NOMO-1 treated with dmso at 0.1 percent for 144 hours (cell line): ENCODE measurements at regions not wholly inside any gene's neighbourhood (a gene's known extent, or its start where the extent isn't known, plus 50 kb on each side); places are given as distances from the start of the nearest gene placed in this dataset.

Source experiments
- DNase-seq: peaks from one replicate; lab custom pipeline; 2025; ENCODE audit not compliant: unreplicated experiment; lab: John Stamatoyannopoulos, UW

DNA sequence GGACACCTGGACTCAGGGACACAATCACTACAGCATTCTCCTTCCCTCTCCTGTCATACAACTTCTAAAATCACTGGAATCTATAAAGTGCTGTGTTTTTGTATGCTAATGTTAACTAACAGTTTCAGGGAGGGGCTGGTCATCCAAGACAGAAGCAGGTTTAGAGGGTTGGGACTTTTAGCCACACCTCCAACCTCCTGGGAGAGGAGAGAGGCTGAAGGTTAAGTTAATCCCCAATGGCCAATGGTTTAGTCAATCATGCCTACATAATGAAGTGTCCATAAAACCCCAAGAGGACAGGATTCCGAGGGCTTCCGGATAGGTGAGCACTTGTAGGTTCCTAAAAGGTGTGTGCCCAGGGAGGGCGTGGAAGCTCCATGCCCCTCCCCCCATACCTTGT is 219.3 kb upstream of the CTNNB1 start:
- no peak for DNase-seq

DNA sequence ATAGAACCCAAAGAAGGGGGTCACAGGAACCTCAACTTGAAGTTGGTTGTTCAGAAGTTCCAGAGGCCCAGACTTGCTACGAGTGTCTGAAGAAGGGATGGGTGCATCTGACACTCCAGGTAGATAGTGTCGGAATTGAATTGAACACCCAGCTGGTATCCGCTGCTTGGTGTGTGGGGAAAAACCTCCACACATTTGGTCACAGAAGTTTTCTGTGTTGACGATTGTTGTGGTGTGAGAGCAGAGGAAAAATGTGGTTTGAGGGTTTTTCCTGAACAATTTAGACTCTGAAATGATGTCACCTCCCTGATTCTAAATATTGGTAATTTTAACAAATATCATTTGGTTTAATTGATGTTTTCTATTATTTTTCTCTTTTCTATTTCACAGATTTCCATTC is 218.8 kb upstream of the CTNNB1 start:
- DNase-seq = no peak

DNA sequence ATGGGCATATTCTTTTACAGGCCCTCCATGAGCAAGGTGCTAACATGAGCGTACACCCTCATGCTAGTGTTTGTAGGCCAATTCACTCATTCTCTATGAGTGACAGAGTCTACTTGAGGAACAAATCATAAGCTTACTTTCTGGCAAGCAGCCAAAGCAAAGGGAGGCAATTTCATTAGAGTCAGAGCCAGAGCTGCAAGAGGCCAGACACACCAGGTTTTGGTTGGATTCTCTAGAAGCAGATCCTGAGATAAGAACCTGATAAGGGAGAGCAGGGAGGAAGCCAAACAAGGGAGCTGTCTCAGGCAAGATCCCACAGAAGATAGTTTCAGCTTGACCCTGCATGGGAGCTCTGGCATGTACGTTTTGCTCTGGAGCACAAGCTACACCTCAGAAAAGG is 214.1 kb upstream of the CTNNB1 start:
- no peak for DNase-seq

DNA sequence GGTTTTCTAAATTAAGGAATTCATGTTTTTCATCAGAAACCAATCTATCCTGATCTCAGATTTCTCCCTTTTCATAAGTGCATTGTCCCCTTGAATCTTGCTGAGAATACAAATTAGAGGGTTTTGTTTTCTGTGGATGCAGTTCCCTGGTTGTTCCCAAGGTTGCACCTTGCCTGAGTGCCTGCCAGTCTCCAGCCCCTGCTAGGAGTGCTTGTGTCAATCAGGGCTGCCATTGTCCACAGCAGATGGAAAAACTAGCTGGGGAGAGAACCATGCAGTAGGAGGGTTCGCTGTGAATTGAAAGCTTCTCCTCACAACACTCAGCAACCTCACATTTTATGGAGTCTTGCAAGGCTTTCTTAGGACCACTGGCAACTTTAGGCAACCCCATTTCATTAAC is 210.8 kb upstream of the CTNNB1 start:
- no peak for DNase-seq

DNA sequence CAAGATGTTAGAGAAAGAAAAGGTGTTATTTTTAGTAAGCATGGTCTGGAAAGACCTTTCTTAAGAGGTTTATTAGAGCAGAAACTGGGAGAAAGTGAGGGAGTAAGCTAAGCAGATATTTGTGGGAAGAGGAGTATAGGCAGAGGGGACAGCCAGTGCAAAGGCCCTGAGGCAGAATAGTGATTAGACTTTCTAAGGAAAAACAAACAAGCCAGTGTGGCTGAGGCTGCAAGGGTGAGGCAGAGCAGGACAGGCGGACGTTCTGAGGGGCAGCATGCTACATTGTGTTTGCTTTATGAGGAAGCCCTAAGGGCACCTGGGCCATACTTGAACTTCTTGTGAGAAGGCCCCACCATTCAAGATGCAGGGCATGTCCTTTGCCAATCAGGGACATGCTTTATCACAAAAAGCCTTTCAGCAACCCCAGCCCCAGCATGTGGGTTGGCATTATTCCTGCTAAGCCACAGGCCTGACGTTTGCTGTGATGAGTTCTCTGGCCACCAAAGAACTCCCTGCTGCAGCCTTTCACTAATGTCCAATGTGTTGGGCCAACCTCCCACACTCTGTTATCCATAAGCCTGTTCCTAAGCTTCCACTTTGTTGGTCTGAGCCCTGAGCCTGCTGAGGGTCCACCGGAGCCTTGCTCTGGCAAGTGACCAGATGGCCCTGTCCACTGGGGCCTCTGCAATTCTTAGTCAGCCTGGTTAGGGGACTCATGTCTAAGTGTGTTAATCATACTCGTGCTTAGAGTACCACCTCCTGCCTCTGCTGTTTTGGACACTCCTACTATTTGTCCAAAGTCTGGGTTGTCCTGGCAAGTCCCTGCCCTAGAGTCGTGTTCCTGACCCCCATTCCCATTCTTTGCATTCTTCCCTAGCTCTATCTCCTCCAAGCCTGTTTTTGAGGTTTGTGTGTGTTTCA is 209.9 kb upstream of the CTNNB1 start:
- DNase-seq = no peak

DNA sequence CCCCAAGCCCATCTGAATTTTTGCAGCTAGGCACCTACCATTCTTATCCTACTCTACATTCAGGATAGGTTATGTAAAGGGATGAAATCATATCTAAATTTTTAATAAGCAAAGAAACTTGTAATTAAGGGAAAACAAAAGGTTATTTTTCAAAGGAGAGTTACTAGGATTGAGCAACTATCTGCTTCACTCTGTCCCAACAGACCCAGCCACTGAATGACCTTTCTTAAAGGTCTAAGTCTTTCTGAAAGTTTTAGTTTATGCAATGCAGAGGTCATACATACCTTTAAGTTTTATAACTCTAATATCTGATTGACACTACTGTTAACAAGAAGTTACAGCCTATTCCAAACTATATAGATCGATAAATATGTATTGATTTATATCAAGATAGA is 209.2 kb upstream of the CTNNB1 start:
- DNase-seq = no peak

DNA sequence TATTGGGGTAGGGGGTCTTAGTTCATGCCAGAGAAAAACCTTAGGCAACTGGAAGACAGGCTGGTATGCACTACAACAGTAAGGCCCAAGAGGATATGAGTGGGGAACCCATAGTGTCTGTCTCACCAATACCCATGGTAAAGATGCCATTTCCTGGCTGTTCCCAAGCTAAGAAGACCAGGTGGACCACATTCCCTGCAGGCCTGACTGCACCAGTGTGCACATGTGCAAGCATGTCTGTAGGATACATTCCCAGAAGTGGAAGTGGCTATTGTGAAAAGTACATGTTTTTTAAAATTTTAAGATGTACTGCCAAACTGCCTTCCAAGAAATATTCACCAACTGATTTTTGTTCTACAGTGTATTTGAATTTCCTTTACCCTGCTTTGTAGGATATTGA is 207.3 kb upstream of the CTNNB1 start:
- no peak for DNase-seq

DNA sequence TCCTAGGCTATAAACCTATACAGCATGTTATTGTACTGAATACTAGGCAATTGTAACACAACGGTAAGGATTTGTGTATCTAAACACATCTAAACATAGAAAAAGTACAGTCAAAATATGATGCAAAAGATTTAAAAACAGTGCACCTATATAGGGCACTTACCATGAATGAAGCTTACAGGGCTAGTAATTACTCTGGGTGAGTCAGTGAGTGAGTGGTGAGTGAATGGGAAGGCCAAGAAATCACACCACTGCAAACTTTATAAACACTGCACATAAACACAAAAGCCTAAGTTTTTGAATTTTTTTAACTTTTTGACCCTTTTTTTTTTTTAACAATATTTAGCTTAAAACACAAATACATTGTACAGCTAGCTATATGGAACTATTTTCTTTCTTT is 204.7 kb upstream of the CTNNB1 start:
- DNase-seq = no peak

DNA sequence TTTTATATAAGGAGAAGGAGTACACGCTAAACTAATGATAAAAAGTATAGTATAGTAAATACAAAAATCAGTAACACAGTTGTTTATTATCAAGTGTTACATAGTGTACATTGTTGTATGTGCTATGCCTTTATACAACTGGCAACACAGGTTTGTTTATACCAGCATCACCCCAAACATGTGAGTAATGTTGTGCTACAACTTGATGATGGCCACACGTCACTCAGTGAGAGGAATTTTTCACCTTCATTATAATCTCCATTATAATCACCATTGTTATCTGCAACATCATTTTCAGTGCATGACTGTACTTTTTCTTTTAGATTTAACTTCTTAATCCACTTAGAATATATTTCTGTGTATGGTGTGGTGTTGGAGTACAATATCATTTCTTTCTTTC is 204.0 kb upstream of the CTNNB1 start:
- DNase-seq = no peak

DNA sequence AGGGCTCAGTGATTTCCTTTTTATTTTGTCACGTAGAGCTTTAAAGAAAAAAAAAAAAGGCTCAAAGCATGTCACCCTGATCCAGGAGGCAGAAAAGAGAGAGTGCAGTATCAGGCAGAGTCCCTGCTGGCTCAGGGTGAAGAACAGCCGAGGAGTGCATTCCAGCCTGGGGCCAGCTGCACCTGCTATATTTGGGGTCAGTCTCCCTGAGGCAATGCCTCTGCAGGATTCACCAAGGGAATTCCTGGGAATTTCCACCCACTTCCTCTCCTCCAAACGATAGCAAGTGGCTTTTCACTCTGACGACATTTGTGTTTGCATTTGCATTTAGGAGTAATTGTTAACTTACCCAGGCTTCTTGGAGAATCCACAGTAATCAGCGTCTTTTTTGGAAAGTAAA is 202.9 kb upstream of the CTNNB1 start:
- no peak for DNase-seq

DNA sequence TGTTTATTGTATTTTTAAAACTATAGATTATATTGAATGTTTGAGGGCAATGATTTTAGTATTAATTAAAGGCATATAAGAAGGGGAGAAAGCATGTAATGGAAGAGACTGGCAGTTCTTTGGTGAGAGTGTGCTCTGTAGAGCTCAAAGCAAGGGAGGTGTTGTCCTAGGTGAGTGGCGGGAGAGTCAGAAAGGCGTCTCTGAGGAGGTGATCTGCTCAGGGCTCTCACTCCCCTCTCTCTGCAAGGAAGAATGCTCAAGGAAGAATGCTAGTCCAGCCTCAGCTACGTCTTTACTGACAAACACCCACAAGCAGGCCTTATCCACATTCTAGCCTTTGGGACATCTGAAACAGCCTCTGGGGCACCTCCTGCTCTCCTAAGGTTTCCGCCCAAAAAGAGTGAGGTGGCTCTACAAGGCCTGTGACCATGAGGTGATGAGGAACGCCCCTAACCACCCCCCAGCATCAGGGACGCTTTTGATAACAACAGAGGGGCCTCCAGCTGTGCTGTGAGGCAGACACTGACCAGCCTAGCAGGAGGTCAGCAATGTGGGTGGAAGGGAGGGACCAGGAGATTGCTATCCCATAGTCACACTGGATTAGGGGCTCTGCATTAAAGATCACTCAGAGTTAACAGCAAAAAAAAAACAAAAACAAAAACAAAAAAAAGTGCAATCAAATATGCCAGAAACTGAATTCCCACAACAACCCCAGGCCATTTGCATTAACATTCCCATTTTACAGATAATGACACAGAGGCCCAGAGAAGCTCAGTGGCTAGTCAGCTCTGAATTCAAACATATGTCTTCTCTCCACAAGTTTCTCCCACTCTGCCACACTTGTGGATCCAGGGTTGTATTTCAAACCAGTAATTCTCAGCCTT is 202.2 kb upstream of the CTNNB1 start:
- no peak for DNase-seq

DNA sequence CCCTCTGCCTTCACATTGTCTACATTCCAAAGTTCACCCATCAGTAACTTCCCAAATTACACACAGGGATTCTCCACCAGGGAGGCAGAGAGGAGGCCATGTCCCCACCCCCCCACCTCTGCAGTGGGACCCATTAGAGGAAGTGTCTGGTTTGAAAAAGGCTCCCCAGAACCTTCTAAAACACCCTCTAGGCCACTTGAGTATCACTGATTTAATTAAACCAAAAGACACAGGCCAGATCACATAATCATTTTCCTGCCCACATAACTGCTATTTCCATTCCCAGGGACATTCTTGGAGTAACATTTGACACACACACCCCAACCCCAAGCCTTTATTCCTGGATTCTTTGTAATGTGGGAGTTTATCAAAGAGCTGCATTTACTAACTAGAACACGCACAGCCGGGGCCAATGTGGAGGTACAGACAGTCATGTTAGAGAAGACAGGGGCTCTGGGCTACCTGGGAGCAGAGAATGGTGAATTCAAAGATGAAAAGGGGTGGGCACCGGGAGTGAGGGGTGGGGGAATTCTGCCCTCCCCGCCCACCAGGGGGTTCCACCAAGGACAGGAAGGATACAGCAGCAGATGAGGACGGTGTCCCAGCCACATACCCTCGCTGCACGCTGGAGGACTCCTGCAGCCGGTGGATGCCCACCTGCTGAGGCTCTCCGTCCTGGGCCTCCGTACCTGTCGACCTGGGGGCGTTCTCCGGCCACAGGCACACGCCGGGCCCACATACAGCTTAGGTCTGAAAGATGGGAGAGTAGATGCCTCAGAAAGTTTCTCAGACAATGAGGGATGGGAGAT is 201.4 kb upstream of the CTNNB1 start:
- no peak for DNase-seq

DNA sequence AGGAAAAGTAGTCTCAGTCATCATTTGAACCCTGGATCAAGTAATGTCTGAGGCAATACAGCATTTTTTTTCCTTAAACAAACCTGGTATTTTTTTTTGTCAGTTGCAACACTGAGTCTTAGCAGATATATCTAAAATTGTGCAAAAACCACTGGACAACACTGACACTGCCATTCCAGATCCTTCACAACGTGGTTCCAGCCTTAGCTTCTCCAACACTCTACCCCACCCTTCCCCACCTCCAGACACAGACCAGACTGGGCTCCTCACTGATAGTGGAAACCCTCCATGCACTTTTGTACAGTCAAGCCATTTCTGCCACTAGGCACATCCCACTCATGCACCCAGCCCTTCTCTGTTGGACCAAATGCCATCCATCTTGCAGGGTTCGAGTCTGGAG is 199.6 kb upstream of the CTNNB1 start:
- DNase-seq = no peak

DNA sequence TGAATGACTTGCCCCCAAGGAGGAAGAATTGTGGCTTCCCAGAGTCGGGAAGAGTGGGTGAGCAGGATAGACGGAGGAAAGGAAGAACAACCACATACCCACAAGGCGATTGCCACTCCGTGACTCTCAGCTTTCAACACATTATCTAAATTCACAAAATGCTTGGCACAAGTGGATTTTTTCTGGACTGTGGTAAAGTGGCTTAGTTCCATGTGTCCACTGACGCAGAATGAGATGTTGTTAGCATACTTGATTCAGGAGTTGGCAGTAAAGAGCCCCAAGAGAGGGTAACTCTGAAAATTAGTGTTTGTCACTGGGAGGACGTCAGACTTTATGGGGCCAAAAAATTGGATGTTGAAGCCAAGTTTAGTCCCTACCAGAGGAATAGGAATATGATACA is 198.8 kb upstream of the CTNNB1 start:
- DNase-seq = no peak

DNA sequence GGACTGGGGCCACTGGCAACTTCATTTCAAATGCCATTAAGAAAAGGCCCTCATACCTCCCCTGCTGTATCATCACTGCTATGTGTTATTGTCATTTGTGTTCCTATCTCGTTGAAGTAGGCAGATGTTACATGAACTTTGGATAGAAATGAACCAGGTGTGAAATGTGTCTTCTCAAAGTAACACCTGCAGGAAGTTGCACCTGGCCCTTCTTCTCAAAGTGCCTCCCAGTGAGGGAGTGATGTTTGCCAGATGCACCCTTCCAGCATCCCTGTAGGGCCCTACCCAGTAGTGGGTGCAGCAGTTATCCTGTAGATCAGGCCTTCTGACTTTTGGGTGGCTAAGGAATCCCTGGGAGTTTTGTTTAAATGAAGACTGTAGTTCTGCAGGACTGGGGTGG is 197.7 kb upstream of the CTNNB1 start:
- DNase-seq = no peak

DNA sequence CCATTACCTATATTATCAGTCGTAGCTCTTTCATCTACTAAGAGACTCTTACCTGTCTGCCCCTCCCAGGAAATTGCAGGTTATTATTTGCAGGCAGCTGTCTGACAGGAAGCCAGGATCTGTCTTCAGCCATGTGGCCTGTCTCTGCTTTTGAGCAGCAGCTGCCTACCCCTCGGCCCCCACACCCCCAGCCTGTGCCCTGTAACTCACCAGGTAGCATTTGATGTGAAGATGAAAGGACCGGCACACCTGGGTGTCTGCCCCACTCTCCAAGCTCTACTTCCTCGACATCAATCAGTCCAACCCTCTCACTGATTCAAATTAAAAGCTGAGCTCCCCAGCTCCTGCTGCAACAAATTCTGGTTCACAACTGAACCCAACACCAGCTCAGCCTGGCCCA is 197.2 kb upstream of the CTNNB1 start:
- no peak for DNase-seq

DNA sequence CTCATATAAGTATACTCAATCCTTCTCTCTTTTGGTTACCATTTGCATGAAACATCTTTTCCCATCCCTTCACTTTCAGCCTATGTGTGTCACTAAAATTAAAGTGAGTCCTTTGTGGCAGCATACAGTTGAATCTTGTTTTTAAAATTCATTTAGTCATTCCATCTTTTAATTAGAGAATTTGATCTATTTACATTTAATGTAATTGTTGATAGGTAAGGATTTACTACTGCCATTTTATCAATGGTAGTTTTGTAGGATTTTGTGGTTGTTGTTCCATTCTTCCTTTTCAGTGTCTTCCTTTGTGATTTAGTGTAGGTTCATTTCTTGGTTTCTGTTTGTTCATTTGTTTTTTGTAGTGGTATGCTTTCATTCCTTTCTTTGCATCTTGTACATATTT is 191.9 kb upstream of the CTNNB1 start:
- DNase-seq = no peak

DNA sequence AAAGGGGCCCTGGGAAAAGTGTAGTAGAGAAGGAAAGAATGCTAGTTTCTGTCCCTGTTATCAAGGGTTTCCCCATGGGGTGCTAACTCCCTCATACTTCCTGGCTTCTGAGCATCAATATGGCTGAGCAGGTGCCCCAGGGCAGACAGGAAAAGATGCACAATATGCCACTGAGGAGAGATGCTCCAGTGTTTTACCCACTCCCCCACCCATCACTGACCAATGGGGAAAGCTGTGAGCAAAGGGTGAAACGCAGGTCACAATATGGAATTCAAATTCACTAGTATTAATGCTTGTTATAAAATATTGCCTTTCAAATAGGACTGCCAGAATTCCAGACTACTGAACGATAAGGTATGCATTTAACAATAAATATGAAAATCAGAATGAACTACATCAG is 187.5 kb upstream of the CTNNB1 start:
- no peak for DNase-seq

DNA sequence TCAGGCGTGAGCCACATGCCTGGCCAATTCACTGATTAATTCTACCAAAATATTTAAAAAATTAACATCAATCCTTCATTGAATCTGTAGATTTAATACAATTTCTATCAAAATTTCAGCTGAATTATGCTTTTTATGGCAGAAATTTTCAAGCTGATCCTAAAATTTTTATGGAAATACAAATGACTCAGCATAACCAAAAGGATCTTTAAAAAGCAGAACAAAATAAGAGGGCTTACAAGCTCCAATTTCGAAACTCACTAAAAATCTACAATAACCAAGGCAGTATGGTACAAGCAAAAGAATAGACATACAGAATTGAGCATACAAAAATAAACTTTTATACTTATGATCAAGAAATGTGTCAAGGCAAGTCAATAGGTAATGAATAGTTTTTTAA is 180.4 kb upstream of the CTNNB1 start:
- DNase-seq = no peak

DNA sequence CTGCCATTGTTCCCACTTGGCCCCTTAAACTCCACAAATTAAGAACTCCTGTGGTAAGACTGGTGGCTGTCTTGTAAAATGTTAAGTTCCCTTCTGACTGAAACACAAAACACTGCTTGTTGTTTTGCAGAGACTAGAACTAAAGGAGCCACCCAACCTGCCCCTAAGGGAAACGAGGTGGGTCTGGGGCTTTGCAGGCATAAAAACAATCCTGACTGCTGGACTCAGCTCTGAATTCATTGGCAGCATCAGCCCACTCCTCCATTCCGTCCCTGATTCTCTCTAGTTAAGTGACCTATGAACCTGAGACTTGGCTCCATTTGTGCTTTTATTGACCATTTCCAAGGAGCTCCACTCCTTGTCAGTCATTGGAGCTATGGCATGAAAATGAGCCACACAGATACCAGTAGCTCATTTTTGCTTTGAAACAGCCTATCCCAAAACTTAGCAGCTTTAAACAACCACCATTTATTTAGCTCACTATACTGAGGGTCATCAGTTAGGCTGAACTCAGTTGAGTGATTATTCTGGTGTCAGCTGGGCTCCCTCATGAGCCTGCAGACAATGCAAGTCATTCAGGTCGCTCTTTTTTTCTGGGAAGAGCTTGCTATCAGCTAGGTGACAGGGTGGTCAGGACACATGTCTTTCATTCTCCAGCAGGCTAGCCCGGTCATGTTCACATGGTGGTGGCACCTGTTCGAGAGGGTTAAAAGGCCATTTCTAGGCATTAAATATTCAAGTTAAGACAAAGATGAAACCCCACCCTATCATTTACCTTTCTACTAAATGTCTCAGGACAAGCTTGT is 175.1 kb upstream of the CTNNB1 start:
- DNase-seq = no peak
